H7 (cell line): ENCODE measurements at regions not wholly inside any gene's neighbourhood (a gene's known extent, or its start where the extent isn't known, plus 50 kb on each side); places are given as distances from the start of the nearest gene placed in this dataset.
"Not testable (repeated sequence)": the region's sequence is repeated elsewhere in the genome, so short reads cannot be mapped to it uniquely, and the experiment has no call there.

Experiments used
- DNase-seq: peaks from one replicate; pipeline ENCODE4 v3.0.0; 2012
- H3K27me3 ChIP-seq: 2 replicates; pipeline ENCODE4 v1.6.0; 2011; ENCODE audit warnings: mild to moderate bottlenecking, low read length; ENCODE audit not compliant: control insufficient read depth, insufficient read depth
- H3K36me3 ChIP-seq: replicated peaks from 2 replicates; pipeline ENCODE4 v1.5.1; 2011; ENCODE audit warnings: low read length; ENCODE audit not compliant: control insufficient read depth, insufficient read depth
- H3K4me3 ChIP-seq: 2 replicates; pipeline ENCODE4 v1.5.1; 2011; ENCODE audit warnings: low read depth, mild to moderate bottlenecking, control low read depth, low read length, moderate library complexity; ENCODE audit not compliant: insufficient read depth

DNA sequence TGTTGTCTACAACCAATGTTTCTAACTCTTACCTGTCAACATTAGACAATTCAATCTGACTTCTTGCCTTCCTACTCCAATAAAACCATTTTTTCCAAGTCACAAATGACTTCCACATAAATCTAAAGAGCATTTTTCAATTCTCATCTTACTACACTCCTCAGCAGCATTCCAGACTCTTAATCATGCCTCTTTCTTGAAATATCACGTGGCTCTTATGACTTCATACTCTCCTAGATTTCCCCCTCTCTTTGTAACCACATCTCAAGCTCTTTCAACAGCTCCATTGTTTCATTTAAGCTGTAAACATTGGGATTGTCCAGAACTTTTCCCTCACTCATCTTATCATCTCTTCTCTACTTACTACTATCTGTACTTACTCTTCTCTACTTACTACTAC, 666.6 kb downstream of the TTLL7 start:
- H3K36me3 ChIP-seq, H3K4me3 ChIP-seq, DNase-seq, H3K27me3 ChIP-seq: not testable (repeated sequence)

DNA sequence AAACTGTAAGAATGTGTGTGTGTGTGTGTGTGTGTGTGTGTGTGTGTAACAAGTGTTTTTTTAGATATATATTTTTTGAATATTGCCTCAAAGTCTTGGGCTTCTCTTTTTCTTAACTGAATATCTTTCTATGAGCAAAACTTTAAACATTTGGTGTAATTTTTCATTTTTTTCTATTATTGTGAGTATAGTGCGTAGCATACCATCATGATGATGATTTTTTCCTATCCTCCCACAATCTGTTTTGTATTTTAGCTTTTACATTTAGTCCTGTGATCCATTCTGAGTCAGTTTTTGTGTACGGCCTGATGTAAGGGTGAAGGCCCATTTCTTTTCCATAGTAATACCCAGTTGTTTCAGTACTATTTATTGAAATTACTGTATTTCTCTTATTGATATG, 680.6 kb downstream of the TTLL7 start:
- no peak overlapping the region for H3K4me3 ChIP-seq
- H3K36me3 ChIP-seq, result no peaks in the 10 kb centered on the region
- DNase-seq, result no peak
- H3K27me3 ChIP-seq, result no peaks in the 10 kb centered on the region

DNA sequence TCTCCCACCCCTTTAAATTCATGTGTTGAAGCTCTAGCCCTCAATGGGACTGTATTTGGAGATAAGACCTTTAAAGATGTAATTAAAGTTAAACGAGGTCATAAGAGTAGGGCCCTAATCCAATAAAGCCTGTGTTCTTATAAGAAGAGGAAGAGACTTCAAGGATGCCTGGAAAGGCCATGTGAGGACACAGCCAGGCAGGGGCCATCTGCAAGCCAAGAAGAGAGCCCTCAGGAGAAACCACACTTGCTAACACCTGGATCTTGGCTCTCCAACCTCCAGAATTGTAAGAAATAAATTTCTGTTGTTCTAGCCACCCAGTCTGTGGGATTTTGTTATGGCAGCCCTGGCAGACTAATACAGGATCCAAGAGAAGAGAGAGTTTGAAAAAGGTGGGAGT, 683.5 kb downstream of the TTLL7 start:
- H3K4me3 ChIP-seq, result not testable (repeated sequence)

DNA sequence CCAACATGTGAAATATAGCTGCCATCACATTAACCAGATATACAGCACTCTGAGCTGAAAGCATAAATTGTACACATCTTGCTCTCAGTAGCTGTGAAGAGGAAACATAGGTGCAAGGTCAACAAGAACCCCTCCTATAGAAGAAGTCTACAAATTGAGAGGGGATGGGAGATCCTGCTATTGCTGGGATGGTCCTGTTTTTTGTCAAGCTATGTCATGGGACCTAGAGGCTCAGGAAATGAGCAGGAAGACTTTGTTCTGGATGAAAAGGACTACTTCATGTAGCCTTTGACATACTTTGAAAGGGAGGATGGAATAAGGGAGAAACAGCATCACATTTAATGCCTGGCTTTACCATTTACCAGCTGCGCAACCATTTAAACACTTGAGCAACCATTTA, 688.8 kb downstream of the TTLL7 start:
- H3K36me3 ChIP-seq, DNase-seq, H3K27me3 ChIP-seq, H3K4me3 ChIP-seq: not testable (repeated sequence)

More for the DNA sequence above, 683.5 kb downstream of the TTLL7 start:
- not testable (repeated sequence) for DNase-seq, H3K36me3 ChIP-seq, H3K27me3 ChIP-seq

DNA sequence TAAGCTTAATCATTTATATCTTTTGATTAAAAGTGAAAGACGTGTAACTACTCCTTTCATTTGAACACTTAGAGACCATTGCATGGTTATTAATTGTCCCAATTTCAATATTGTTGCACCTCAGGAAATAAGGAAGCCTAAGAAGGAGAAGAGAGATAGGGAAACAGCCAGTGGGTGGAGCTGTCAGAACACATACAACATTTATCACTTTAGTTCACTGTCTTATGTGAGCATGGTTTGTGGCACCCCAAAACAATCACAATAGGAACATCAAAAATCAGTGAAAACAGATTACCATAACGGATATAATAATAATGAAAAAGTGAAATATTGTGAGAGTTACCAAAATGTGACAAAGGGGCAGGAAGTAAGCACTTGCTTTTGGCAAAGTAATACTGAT, 689.9 kb downstream of the TTLL7 start:
- H3K27me3 ChIP-seq, DNase-seq, H3K4me3 ChIP-seq, H3K36me3 ChIP-seq: not testable (repeated sequence)

DNA sequence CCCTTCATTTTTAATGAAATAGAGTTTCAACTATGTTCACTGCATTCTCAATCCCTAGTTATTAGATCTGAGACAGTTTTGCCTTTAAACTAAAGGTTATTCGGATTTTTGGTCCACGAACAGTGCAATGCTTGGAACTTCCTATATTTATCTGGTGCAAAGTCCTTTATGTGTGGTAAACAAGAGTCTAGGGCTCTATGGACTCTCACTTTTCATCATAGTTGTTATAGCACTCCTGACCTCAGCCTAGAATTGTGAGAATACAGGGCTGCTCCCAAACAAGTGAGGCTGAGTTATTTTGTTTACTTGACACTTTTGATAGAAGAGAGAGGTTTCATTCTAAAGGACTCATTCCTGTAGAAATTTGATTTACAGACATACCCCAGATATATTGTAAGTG, 692.1 kb downstream of the TTLL7 start:
- DNase-seq, H3K36me3 ChIP-seq, H3K4me3 ChIP-seq, H3K27me3 ChIP-seq: not testable (repeated sequence)

DNA sequence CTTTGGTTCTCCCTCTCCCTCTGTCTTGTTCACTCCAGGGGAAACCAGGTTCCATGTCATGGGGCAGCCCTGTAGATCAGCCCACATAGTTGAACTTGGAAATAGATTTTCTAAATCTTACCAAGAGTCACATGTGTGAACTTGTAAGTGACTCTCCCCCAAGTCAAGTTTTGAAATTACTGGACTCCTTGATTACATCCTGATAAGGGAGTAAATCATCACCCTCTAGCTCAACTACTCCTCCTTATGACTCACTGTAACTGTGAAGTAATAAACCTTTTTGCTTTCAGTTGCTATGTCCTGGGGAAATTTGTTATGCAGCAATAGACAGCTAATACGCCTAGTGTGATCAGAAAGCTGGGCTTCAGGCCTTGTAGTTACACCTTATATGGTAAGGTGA, 703.3 kb downstream of the TTLL7 start:
- not testable (repeated sequence) for H3K36me3 ChIP-seq, DNase-seq, H3K4me3 ChIP-seq, H3K27me3 ChIP-seq

DNA sequence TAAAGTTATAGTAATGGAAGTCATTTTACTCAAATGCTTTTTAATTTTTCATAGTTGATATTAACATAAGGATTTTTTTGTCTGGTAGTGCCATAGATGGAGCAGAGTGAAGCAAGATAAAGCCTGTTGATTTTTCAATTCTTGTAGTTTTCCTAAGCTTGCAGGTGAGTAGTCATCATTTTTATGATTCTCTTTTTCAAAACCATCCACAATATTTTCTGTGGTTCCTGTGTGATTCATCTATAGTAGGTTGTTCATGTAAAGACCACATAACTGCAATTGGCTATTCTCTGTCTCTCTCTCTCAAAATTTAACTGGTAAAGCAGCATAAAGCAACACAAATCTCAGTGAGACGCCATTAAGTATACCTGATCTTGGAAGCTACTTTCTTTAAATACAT, 711.5 kb downstream of the TTLL7 start:
- not testable (repeated sequence) for H3K36me3 ChIP-seq, DNase-seq, H3K27me3 ChIP-seq, H3K4me3 ChIP-seq

DNA sequence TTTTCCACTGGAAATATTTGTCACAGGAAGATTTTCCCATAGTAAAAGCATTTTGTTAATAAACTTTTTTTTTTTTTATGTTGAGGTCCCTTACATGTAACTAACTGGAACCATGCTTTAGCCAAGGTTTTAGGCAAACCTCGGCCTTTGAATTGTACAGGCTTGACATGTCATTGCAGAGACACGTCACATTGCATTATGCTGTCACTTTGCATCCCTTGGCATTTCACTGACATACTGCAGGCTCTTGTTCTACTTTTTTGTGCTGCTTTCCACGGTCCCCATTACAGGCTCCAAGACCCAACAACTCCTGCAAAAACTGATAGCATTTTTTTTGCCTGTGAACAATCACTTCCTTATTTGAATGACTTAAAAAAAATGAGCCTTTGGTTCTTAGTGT, 724.3 kb downstream of the TTLL7 start:
- H3K36me3 ChIP-seq, H3K4me3 ChIP-seq, H3K27me3 ChIP-seq, DNase-seq: not testable (repeated sequence)

DNA sequence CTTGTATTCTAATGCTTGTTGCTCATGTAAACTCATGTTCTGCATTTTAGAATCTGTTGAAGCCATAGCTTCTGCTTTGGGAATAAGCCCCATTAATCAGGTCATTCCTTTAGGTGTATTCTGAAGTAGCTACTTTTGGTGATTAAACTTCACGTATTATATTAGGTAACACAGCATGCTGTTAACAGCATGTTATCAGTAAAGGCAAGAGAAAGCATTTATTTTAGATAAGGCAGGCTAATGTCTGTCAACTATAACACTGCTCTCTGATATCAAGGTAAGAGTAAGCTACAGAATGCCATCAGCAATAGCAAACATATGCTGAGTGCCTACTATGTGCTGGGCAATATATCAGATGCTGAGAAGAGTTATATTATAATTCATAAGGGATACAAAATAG, 726.4 kb downstream of the TTLL7 start:
- not testable (repeated sequence) for DNase-seq, H3K36me3 ChIP-seq, H3K4me3 ChIP-seq, H3K27me3 ChIP-seq

DNA sequence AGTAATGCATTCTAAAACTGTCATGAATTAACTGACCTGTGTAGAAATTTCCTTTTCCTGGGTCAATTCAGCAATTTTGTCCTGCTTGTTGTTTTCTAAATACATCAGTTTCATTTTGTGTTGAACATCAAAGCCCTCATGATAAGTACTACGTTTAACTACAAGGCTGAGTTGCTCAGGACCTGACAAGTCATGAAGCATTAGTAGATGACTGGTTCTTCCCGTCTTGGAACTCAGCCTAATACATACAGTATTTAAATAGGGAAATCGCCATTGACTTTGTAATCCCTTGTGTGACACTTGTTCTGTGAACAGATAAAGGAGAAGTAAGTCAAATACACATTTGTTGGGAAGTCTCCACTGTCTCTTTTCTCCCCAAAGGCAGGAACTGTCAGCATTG, 727.1 kb downstream of the TTLL7 start:
- H3K27me3 ChIP-seq, H3K4me3 ChIP-seq, DNase-seq, H3K36me3 ChIP-seq: not testable (repeated sequence)

DNA sequence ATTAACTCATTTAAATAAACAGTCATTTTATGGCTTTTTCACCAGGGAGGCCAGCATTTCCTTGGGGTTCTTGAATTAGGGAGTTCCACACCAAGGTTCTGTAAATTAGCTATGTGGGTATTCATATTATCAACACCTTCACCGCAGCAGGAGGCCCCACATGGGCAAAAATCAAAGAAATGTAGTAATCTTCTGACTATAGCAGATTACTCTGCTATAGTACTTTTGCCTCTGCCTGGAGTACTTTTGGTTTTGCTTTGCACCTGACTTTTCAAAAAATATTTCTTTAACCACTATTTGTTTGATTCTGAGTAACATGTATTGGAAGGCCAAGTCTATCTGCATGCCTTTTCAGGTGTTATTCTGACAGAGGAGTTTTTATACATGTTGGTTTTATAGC, 728.1 kb downstream of the TTLL7 start:
- DNase-seq, H3K27me3 ChIP-seq, H3K4me3 ChIP-seq, H3K36me3 ChIP-seq: not testable (repeated sequence)

DNA sequence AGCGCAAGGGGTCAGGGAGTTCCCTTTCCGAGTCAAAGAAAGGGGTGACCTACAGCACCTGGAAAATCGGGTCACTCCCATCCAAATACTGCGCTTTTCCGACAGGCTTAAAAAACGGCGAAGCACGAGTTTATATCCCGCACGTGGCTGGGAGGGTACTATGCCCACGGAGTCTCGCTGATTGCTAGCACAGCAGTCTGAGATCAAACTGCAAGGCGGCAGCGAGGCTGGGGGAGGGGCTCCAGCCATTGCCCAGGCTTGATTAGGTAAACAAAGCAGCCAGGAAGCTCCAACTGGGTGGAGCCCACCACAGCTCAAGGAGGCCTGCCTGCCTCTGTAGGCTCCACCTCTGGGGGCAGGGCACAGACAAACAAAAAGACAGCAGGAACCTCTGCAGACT, 735.1 kb downstream of the TTLL7 start:
- not testable (repeated sequence) for DNase-seq, H3K36me3 ChIP-seq, H3K27me3 ChIP-seq
- 0 out of 2 replicates have a peak overlapping the region, but pooled peaks have one; percentile 5 for H3K4me3 ChIP-seq

DNA sequence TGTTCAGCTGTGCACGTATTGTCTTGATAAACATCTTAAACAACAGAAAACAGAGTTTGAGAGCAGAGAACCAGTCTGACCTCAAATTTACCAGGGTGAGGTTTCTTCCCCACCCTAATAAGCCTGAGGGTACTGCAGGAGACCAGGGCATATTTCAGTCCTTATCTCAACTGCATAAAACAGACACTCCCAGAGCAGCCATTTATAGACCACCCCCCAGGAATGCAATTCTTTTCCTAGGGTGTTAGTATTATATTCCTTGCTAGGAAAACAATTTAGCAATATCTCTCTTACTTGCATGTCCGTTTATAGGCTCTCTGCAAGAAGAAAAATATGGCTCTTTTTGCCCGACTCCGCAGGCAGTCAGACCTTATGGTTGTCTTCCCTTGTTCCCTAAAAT, 747.2 kb downstream of the TTLL7 start:
- not testable (repeated sequence) for H3K4me3 ChIP-seq

DNA sequence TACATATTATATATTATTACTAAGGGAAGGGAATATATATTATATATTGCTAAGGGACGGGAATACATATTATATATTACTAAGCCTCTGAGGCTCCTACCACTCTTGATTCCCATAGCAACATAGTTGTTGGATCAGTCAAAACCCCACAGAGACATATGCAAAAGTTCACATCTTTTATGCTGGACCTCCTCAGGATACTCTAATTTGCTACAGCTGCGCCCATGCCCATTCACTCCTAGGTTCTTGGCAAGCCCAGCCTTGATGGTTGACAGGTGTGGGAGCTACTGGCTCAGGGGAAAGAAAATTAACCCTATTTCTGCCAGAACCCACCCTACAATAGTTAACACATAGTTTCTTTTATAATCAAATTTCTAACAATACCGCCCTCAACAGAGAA, 752.2 kb downstream of the TTLL7 start:
- H3K4me3 ChIP-seq, H3K36me3 ChIP-seq, H3K27me3 ChIP-seq, DNase-seq: not testable (repeated sequence)

More for the DNA sequence above, 747.2 kb downstream of the TTLL7 start:
- H3K27me3 ChIP-seq, H3K36me3 ChIP-seq, DNase-seq: not testable (repeated sequence)

DNA sequence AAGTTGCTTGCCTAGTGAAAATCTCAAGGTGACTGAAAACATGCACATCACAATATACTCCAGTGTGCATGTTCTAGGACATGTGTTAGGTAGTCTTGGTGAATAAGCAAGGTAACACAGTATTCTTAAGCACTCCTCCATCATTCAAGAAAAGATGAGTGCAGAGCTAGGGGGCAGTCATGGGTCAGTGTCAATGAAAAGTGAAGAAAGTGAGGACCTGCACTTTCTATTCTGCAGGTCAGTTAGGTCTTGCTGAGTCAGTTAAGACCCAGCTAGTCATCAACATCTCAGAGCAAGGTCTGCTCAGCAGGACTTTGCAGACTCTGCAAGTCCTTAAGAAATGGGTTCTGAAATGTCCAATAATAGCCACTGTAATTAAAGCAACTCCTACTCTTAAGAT, 754.1 kb downstream of the TTLL7 start:
- H3K27me3 ChIP-seq, H3K36me3 ChIP-seq, H3K4me3 ChIP-seq: not testable (repeated sequence)
- peak; percentile 8 for DNase-seq
